T1000 (cell line): ENCODE measurements at regions not wholly inside any gene's neighbourhood (a gene's known extent, or its start where the extent isn't known, plus 50 kb on each side); places are given as distances from the start of the nearest gene placed in this dataset.
"Not testable (repeated sequence)": the region's sequence is repeated elsewhere in the genome, so short reads cannot be mapped to it uniquely, and the experiment has no call there.

Experiments
- DNase-seq: peaks from one replicate; lab custom pipeline; 2025; ENCODE audit warnings: mixed read lengths; lab: John Stamatoyannopoulos, UW

DNA sequence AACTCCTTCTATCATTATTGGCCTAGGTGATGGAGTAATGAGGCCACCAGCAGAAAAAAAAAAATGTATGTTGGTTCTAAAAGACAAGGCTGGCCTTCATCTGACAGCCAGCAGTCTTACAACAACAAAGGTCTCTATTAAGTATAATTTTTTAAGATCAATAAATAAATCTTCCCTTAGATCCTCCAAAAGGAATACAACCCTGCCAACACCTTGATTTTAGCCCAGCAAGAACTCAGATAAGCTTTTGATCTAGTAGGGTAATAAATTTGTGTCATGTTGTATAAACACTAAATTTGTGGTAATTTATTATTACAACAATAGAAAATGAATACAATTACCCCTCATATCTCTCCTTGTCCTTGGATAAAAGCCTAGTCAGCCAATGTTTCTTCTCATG is 633.2 kb upstream of the FAM174A start:
- no peak for DNase-seq

DNA sequence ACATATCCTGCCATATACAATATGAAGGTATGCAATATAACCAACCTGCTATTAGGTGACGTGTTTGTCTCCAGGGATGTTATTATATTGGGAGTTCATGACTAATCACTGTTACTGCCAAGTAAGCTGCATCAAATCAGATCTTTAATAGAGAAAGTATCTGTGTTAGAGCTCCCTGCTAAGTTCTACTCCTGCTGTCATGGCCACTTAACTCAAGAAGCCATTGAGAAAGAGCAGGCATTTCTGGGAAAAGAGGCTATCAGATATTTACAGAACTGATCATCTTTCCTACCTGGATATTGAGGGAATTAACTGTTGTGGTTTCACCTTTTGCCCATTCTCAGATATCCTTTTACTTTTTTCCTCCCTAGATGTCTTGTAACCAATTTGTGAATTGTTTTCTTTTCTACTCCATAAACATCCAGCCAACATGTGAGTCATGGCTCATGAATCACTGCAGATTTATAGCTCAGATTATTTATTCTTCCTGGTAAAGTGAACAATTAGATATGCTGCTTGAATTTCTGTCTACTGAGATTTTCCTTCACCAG is 634.8 kb upstream of the FAM174A start:
- DNase-seq = peak; percentile 33

DNA sequence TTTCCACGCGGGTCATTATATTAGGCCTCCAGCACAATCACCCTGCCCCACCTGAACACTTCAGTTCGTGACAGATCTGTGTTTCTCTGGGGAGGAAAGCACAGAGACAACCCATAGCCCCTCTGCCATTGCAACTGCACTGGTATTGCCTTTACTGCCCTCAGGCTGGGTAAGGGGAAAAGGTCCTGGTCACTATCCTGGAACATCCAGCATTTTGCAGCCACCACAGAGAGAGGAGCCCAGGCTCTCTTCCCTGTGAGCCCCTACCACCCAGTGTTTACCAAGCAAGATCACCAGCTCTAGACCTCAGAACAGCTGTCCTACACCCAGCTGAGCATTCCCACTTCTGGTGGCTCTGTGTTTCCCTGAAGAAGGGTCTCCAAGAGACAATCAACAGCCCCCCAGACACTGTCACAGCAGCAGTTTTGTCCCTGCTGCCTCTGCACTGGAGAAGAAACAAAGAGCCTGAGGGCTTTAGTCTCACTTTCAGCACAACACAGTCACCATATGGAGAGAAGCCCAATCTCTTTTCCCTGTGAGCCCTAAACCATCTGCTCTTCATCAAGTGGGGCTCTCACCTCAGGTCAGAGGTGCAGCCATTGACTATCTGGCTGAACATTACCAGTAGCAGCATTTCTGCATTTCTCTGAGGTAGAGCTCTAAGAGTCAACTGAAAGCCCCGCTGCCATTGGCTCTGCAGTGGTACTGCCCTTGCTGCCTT is 655.2 kb upstream of the FAM174A start:
- no peak for DNase-seq

DNA sequence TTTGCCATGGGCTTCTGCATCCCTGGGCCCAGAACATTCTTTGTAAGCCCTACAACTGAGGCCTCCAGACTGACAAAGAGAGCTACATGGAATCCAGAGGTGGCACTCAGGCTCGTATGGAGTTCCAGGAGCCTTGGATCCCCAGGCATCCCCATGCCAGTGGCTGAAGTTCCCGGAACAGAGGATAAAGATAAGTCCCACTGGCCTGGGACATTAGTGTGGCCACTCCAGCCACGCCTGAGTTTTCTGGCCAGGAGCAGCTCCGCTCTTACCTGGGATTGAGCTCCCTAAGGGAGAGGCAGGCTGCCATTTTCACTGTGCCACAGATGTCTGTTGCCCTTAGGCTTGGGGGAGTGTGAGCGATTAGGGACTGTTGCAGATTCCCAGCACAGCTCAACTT is 656.3 kb upstream of the FAM174A start:
- DNase-seq = no peak

DNA sequence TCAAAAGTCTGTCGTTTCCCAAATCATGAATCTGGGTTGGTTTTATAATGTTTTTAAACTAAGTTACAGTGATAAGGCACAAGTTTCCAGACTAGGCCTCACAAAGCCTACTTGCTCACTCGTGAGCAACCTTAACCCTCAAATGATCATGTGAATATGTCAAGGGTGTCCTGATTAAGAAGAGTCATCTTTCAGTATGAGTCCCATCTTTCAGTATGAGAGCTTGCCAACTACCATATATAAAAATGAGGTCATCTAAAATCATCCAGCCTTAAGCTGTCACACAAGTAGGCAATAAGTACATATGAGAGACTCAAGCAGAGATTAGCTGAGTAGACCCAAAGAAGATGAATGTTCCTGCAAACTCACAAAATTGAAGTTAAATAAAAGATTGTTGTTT is 668.4 kb upstream of the FAM174A start:
- DNase-seq = no peak

DNA sequence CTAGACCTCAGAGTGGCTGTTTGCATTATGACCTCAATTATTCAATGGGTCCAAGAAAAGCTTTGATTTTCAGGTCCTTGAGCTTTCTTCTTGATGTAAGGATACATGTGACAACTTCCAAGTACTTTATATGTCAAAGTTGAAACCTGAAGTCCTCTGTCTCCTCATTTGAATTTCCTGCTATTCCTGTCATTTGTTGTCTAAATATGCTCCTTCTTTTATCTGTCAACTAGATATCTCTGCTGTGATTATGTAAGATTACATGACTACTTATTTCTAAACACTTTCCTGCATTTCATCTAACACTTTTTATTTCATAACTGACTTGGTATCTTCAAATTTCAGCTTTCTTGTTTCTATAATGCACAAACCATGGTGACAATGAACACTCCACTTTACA is 670.0 kb upstream of the FAM174A start:
- DNase-seq = no peak

DNA sequence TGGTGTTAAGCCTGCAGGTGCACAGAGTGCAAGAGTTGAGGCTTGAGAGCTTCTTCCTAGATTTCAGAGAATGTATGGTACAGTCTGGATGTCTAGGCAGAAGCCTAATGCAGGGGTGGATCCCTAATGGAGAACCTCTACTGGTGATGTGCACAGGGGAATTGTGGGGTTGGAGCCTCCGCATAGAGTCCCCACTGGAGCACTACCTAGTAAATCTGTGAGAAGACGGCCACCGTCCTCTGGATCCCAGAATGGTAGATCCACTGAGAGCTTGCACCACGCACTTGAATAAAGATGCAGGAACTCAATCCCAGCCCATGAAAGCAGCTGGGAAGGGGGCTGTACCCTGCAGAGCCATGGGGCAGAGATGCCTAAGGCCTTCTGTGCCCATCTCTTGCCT is 699.4 kb upstream of the FAM174A start:
- no peak for DNase-seq

DNA sequence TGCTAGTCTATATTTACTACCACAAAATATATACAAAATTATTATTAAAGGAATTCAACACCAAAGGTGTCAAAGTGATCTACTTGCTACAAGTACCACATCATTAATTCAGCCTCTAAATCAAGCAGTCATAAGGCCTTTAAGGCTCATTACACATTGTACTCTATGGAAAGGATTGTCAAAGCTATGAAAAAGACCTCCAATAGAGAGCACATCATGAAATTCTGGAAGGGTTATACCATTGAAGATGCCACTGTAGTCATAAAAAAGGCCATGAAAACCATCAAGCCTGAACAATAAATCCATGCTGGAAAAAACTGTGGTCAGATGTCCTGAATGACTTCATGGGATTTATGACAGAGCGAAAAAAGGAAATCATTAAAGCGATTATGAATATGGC is 708.0 kb upstream of the FAM174A start:
- no peak for DNase-seq

DNA sequence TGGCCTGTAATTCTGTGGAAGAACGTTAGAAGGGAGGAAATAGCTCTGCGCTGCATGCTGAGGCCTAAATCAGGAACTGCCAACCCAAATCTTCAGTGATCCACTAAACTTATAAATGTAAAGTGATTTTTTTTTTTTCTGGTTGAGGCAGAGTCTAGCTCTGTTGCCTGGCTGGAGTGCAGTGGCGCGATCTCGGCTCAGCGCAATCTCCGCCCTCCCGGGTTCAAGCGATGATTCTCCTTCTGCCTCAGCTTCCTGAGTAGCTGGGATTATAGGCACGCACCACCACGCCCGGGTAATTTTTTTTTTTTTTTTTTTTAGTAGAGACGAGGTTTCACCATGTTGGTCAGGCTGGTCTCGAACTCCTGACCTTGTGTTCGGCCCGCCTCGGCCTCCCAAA is 717.4 kb upstream of the FAM174A start:
- DNase-seq = no peak

DNA sequence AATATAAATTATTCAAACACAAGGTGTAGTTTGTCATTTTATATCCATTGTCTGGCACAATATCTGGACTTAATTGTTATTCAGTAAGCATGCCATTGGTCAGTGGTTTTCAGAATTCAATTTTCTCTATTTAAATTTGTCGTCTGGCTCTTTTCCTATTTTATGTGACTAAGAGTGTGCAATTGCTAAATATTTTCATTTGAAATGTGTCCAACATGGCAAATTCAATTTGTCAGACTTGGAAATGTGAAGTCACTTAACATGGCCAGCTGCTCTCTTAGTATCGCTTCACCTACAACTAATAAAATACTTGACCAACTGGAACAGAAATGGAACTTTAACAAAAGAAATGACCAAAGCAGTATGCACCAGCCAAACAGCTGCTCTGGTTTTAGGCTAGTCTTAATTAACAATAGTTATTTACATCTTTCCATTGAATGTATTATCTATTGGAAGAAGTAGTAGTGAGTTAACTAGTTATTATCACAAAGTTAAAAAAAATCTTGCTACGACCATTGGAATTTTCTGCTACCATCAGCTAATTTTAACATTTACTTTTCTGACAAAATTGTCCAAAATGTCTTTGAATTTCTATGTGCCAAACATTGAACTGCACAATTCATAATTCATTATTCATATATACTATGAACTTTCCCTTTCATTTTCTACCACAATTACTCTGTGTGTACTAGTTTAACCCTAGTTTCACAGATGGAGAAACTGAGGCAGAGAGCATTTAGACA is 720.7 kb upstream of the FAM174A start:
- DNase-seq = no peak

DNA sequence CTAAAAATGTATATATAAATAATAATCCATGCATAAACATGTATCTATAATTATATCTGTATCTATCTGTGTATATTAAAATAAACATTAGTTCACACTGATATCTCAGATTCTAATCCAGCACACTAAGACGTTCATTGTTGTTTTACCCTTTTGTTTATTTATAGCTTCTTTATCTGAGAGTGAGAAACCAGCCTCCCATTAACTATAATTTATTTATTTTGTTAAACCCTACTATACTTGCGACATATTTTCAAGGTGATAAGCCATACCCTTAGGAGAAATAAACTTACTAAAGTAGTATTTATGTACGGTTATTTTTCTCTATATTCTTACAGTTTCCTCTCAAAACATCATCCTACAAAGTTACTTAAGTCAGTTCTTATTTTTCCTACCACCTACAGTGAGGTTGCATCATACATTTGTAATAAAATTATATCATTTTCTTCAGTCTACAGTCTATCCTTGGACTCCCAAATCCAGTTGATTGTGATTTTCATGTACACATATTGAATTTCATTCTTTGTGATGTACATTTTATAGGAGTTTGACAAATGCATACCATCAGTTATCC is 726.4 kb upstream of the FAM174A start:
- DNase-seq = no peak

DNA sequence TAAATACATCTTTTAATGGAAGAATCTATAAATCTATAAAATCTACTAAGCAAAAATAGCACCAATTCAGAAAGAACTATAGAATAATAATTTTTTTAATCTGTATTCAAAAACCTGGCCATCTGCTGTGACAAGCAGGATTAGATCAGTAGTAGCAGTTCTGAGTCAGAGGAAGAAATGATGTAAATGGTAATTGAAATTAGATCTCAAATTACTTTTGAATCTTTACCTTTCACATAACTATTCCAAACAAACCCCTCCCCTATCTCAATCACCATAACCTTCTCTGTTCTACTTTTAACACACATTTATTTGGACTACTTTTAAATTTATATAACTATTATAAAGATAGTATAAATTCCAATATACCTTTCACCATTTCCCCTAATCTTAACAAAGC is 727.8 kb upstream of the FAM174A start:
- no peak for DNase-seq

DNA sequence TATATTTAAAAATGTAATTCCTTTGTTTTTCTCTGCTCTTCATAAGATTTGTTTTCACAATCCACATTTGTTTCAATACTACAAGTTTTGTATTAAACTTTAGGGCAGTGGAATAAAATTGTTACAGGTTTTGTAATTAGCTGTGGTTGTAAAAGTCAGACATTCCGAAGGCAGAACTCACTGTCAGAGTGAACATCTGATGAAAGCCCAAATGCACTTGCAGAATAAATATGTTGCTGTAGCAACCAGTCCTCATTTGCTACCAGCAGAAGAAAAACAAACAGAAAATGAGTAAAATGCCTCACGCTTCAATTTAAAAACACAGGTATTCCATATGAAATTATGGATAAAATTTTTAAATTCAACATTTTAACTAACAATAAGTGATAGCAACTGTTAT is 740.1 kb upstream of the FAM174A start:
- DNase-seq = no peak

DNA sequence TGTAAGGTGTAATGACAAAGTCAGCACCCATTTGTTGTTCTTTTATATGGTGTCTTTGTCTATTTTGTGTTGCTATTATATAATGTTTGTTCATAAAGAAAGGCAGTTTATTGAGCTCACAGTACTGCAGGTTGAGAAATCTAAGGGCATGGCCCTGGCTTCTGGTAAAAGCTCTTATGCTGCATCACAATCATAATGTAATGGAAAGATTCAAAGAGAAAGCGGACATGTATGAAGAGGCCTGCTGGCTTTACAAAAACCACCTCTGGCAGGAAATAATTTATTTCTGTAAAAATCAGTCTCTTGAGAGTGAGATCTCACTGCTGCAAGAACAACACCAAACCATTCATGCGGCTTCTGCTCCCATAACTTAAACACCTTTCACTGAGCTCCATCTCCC is 746.7 kb upstream of the FAM174A start:
- DNase-seq = no peak

DNA sequence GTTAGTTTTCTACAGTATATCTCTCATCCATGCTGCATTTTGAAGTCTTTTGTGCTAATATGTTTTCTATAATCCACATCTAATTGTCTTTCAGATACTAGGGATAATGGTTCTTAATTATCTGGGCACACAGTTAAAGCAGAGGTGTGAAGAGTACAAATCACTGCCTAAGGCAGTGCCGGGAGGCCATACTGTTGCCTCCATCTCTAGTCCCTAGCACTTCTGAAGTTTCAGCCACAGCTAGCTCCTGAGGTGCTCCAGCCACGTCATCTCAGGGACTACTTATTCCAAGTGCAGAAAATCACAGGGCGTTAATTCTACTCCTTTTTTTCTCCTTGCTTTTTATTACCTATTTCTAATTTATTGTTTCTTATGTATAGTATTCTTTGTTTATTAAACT is 760.0 kb upstream of the FAM174A start:
- no peak for DNase-seq

DNA sequence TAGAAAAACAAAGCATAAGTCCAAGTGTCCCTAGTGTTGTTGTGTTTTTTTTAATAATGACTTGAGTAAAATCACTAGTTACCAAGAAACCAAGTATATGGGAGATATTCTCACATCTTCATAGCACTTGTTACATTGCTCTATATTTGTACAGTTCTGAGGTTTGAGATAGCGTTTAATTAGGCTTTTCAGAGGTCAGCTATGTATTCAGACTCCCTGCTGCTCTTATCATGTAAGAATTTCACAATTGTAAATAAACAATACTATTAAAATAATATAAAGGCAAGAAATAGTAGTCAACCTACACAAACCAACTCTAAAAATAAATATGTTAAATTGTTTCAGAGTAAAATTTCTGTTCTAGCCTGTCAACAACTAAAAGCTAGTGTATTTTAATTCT is 761.9 kb upstream of the FAM174A start:
- DNase-seq = no peak

DNA sequence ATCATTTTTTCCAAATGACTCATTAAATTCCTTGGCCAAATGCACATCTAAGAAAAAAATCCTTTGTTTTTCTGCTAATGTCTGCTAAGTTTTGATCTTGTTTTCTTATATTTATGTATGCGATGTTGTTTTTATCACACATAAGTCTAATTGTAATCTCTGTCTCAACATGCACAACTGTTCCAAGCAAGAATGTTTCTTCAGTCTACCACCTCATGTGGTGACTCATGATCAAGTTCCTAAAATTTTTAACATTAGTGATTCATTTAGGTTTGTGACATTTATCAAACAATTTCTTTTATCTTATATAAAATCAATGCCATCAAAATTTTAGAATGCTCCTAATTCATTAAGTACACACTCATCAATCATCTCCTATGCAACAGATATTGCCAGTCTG is 763.9 kb upstream of the FAM174A start:
- no peak for DNase-seq

DNA sequence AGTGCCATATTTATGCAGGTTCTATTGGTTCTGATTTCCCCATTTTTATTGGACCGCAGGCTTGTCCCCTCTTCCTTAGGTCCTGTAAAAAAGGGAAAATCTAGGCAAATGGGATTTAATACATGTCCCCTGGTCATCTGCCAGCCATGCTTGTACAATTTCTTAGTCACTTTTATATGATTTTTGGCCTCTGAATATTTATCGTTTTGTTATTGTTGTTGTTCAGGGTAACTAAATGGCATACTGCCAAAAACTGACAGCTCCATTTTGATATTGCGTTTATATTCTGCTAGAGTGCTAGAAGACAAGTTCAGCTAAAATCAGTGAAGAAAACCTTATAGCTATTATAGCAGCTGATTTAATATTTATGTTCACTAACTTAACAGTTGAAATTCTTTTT is 770.2 kb upstream of the FAM174A start:
- DNase-seq = no peak

DNA sequence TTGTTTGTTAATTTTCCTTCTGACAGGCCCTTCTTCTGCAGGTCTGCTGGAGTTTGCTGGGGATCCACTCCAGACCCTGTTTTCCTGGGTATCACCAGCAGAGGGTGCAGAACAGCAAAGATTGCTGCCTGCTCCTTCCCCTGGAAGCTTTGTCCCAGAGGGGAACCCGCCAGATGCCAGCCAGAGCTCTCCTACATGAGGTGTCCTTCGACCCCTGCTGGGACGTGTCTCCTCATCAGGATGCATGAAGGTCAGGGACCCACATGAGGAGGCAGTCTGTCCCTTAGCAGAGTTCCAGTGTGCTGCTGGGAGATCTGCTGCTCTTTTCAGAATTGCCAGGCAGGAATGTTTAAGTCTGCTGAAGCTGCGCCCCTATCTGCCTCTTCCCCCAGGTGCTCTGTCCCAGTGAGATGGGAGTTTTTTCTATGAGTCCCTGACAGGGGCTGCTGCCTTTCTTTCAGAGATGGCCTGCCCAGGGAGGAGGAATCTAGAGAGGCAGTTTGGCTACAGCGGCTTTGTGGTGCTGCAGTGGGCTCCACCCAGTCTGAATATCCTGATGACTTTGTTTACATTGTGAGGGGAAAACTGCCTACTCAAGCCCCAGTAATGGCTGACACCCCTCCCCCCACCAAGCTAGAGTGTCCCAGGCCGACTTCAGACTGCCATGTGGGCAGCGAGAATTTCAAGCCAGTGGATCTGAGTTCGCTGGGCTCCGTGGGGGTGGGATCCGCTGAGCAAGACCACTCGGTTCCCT is 772.0 kb upstream of the FAM174A start:
- DNase-seq = no peak

DNA sequence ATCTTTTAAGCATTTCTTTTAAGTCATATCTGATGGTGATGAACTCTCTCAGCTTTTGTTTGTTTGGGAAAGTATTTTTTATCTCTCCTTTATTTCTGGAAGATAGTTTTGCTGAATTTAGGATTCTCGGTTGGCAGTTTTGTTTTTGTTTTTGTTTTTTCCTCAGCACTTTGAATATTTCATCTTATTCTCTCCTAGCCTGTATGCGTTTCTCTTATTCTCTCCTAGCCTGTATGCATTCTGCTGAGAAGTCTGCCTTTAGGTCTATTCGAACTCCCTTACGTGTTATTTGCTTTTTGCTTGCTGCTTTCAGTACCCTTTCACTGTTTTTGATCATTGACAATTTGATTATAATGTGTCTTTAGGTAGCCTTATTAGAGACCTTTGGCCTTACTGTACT is 787.8 kb upstream of the FAM174A start:
- DNase-seq = no peak

DNA sequence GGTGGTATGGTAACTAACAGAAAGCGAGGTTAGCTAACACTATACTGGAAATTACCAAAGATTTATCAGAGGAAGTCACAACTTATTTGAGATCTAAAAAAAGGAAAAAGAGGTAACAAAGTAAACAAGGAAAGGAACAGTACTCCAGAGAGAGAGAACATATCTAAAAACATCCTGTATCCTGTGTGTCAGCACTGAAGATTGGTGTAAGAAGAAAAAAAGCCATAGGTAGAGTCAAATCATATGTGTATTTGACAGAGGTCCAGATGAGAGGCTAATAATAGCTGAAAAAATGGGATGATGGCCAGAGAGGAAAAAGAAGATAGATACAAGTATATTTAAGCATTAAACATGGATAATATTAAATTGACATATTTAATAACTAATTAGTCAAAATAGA is 802.0 kb upstream of the FAM174A start:
- DNase-seq = not testable (repeated sequence)

DNA sequence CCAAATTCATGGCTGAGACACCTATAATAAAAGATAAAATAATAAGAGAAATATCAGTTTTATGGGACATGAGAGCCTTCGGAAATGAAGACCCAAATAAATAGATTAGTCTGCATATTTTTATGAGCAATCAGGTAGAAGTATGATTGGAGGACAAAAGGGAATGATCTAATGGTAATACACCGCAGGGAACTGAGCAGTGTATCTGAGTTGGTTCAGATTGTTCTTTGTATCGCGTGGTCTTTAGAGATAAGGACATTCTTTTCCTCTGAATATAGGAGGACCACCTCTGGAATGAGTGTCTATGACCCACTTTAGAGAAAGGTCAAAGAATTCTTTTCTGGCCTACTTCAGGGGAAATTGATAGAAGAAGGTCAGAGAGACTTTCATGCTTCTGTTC is 801.8 kb upstream of the CHD1 start:
- not testable (repeated sequence) for DNase-seq
